Endothelial cell of umbilical vein (primary cell): ENCODE measurements at regions not wholly inside any gene's neighbourhood (a gene's known extent, or its start where the extent isn't known, plus 50 kb on each side); places are given as distances from the start of the nearest gene placed in this dataset.
A peak's percentile ranks its signal among the peaks of the same experiment; 100 is the strongest.

Experiments
- BruUV-seq: library from RNA; stranded (reverse); fragments of 400-500 nt; replicated peaks from 2 replicates; lab custom pipeline; 2021; lab: Mats Ljungman, UMichigan
- CTCF ChIA-PET: fragments of 300-600, 350-600 bp; sonication (Branson Sonifier 250); formaldehyde crosslinking; loops from one replicate; lab custom pipeline; 2021; ENCODE audit warnings: antibody characterized with exemption, inconsistent platforms; lab: Charles Lee
- POLR2A ChIA-PET: fragments of 300-600, 350-600 bp; sonication (Branson Sonifier 250); formaldehyde crosslinking; loops from one replicate; lab custom pipeline; 2021; ENCODE audit warnings: antibody characterized with exemption, inconsistent platforms; lab: Charles Lee
- DNase-seq: peaks from one replicate; pipeline ENCODE4 v3.0.0-alpha.2; 2011; ENCODE audit warnings: low read depth, low spot score
- FAIRE-seq: peaks from 2 replicates; lab custom pipeline; 2011; peaks lifted over from hg19 to GRCh38; lab: Jason Lieb, UNC
- H2AFZ ChIP-seq: 2 replicates; pipeline ENCODE4 v1.6.0; 2012; ENCODE audit warnings: low read depth, low read length, control low read depth, inconsistent platforms
- H3K27ac ChIP-seq: 2 replicates; pipeline ENCODE4 v1.5.1; 2011; ENCODE audit warnings: low read depth, mild to moderate bottlenecking, control low read depth, low read length, moderate library complexity; ENCODE audit not compliant: insufficient read depth
- H3K27me3 ChIP-seq, 2 experiments: 2 replicates each; pipeline versions ENCODE4 v1.6.0 to v1.6.1; 2011; ENCODE audit warnings: low read length in 2 of 2, mixed read lengths in 1 of 2; ENCODE audit not compliant: control insufficient read depth in 2 of 2, insufficient read depth in 2 of 2
- H3K36me3 ChIP-seq, 2 experiments: 2 replicates in 1 of 2; 3 replicates in 1 of 2; pipeline ENCODE4 v1.5.1; 2011; ENCODE audit warnings: low read length in 2 of 2, mild to moderate bottlenecking in 1 of 2, moderate library complexity in 1 of 2; ENCODE audit not compliant: control insufficient read depth in 2 of 2, insufficient read depth in 2 of 2; ENCODE audit errors: extremely low read depth in 1 of 2
- H3K4me1 ChIP-seq: 3 replicates; pipeline ENCODE4 v1.5.1; 2011; ENCODE audit warnings: mild to moderate bottlenecking, low read length; ENCODE audit not compliant: control insufficient read depth, insufficient read depth; ENCODE audit errors: extremely low read depth
- H3K4me2 ChIP-seq: 2 replicates; pipeline ENCODE4 v1.6.1; 2011; ENCODE audit warnings: low read length, control low read depth, mixed read lengths; ENCODE audit not compliant: insufficient read depth
- H3K4me3 ChIP-seq, 3 experiments: fragments of 200-600 bp in 1 of 3; sonication (generic), shearing (Covaris generic) in 1 of 3; replicated peaks in 1 of 3; 2 replicates each; pipeline ENCODE4 v1.5.1; 2011 to 2016; ENCODE audit warnings: control low read depth in 3 of 3, low read length in 3 of 3, mild to moderate bottlenecking in 2 of 3, inconsistent platforms in 1 of 3, low read depth in 1 of 3, moderate library complexity in 1 of 3; ENCODE audit not compliant: insufficient read depth in 1 of 3
- H3K79me2 ChIP-seq: 2 replicates; pipeline ENCODE4 v1.6.0; 2012; ENCODE audit warnings: low read length, inconsistent platforms; ENCODE audit not compliant: control insufficient read depth, insufficient read depth
- H3K9ac ChIP-seq: replicated peaks from 2 replicates; pipeline ENCODE3; 2011; ENCODE audit warnings: low read length, control low read depth; ENCODE audit not compliant: insufficient read depth; ENCODE audit errors: extremely low read depth
- H3K9me1 ChIP-seq: replicated peaks from 3 replicates; pipeline ENCODE4 v1.6.0; 2011; ENCODE audit warnings: mild to moderate bottlenecking, low read length; ENCODE audit not compliant: control insufficient read depth, insufficient read depth; ENCODE audit errors: extremely low read depth
- H3K9me3 ChIP-seq: replicated peaks from 2 replicates; pipeline ENCODE4 v1.5.1; 2012; ENCODE audit warnings: low read length, inconsistent platforms; ENCODE audit not compliant: control insufficient read depth, insufficient read depth
- H4K20me1 ChIP-seq: replicated peaks from 2 replicates; pipeline ENCODE3; 2011; ENCODE audit warnings: mild to moderate bottlenecking, low read length; ENCODE audit not compliant: control insufficient read depth, insufficient read depth; ENCODE audit errors: extremely low read depth
- CTCF ChIP-seq, 2 donors: IDR thresholded peaks; 1 replicate in 1 of 2; 2 replicates in 1 of 2; pipeline ENCODE4 v1.5.1; 2011; ENCODE audit warnings: low read length in 2 of 2, mild to moderate bottlenecking in 2 of 2, moderate library complexity in 2 of 2, control low read depth in 1 of 2, inconsistent platforms in 1 of 2, low read depth in 1 of 2; ENCODE audit not compliant: insufficient read depth in 1 of 2; ENCODE audit errors: extremely low read depth in 1 of 2
- EZH2 ChIP-seq: IDR thresholded peaks from 2 replicates; pipeline ENCODE4 v1.6.1; 2012; ENCODE audit warnings: borderline replicate concordance, low read depth, mild to moderate bottlenecking, moderate library complexity, low read length, inconsistent platforms; ENCODE audit not compliant: severe bottlenecking
- FOS ChIP-seq: IDR thresholded peaks from 2 replicates; pipeline ENCODE4 v1.6.1; 2011; ENCODE audit warnings: mild to moderate bottlenecking, low read length, moderate library complexity, borderline replicate concordance; ENCODE audit not compliant: insufficient read depth
- GATA2 ChIP-seq: IDR thresholded peaks from 2 replicates; pipeline ENCODE4 v1.7.0; 2011; ENCODE audit warnings: low read depth, mild to moderate bottlenecking, moderate library complexity, mixed read lengths, low read length; ENCODE audit not compliant: insufficient read length, insufficient read depth
- JUN ChIP-seq: IDR thresholded peaks from 2 replicates; pipeline ENCODE4 v1.6.1; 2011; ENCODE audit warnings: borderline replicate concordance, low read depth; ENCODE audit not compliant: insufficient read length, insufficient read depth
- MYC ChIP-seq: IDR thresholded peaks from one replicate; pipeline ENCODE4 v1.6.1; 2011; ENCODE audit warnings: mild to moderate bottlenecking, low read depth, low read length
- POLR2A ChIP-seq: IDR thresholded peaks from 2 replicates; pipeline ENCODE4 v1.6.1; 2012; ENCODE audit warnings: low read depth, mild to moderate bottlenecking, control low read depth, low read length
- POLR2AphosphoS5 ChIP-seq: IDR thresholded peaks from 2 replicates; pipeline ENCODE4 v1.6.1; 2012; ENCODE audit warnings: low read depth, mild to moderate bottlenecking, control low read depth, low read length, moderate library complexity; ENCODE audit not compliant: insufficient read depth
- dilution Hi-C: fragments of 300-500 bp; cut with MboI; formaldehyde crosslinking; loops from one replicate; pipeline ENCODE4 v1.15.0; 2019; ENCODE audit warnings: low sequenced_read_pairs; ENCODE audit not compliant: extremely low pct_ligation_motif_present
- intact Hi-C: fragments of 100-400 bp; cut with micrococcal nuclease; formaldehyde crosslinking; loops from one replicate; pipeline ENCODE4 v1.10.0; 2022
- TF ChIP-seq, protein P1 (sequence below): IDR thresholded peaks from 2 replicates; pipeline ENCODE4 v1.6.1; 2011; ENCODE audit not compliant: insufficient read depth, insufficient read length

DNA sequence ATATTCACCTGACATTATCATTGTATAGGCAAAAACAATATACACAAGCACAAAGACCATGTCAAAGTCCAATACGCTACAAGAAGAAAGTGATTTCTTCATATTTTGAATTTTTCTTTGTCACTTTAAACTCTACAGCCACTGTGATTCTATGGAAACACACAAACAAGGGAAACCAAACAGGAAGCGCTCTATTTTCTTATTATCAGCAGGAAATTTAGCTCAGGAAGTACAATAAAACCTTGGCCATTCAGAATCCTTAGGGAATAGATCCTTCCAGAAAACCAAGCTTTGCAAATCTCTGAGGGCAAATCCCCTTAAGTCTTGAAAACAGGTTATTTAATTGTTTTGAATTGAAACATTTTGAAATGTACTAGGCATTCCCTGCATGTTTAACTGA is 336.2 kb downstream of the EPHA4 start:
- H3K27me3 ChIP-seq = no peaks in the 10 kb centered on the region
- peak overlapping the region; percentile 75 for H3K4me2 ChIP-seq
- DNase-seq (peak; percentile 88), FAIRE-seq (peak; percentile 85)
- peaks cover 15% of the 10 kb centered on the region for H3K4me1 ChIP-seq
- intact Hi-C loops = loop anchor here (1.0 to 5.0 kb wide), 5 partner anchors 187 to 544 kb away; partner anchors contain the start of gene EPHA4
- dilution Hi-C loops = no loop called here
- no peaks in the 10 kb centered on the region for H3K79me2 ChIP-seq
- no peaks in the 10 kb centered on the region for H3K9me3 ChIP-seq
- peak overlapping the region; percentile 30 for H3K9ac ChIP-seq
- ChIA-PET CTCF (interaction anchor here (1.0 kb wide), 1 partner anchor 187 kb away, joined by 3 read pairs; no protein-coding TSS in a partner anchor), POLR2A (no interaction called here)
- no peaks in the 10 kb centered on the region for H4K20me1 ChIP-seq
- peak overlapping the region; percentile 83 for H3K27ac ChIP-seq
- H3K4me3 ChIP-seq = peak overlapping the region in 1 of 3 experiments; percentile 21
- BruUV-seq = no TSS peak
- TF ChIP-seq GATA2 = peak; percentile 12
- TF ChIP-seq MYC = no peak
- TF ChIP-seq JUN = no peak
- no peak for TF ChIP-seq POLR2AphosphoS5
- no peak for TF ChIP-seq CTCF (IDR thresholded peaks at IDR 0.05; ENCODE audit: extremely low read depth in 1 of 2, insufficient read depth in 1 of 2, low read depth in 1 of 2, low read length in 2 of 2)
- no peak for TF ChIP-seq FOS
- peak overlapping the region; percentile 30 for H2AFZ ChIP-seq
- no peaks in the 10 kb centered on the region for H3K9me1 ChIP-seq
- no peaks in the 10 kb centered on the region for H3K36me3 ChIP-seq

GRCh38 chr2:221241072-221241471 is 331.0 kb downstream of the EPHA4 start:
- no peak for FAIRE-seq
- intact Hi-C loops (no loop called here), dilution Hi-C loops (no loop called here)
- DNase-seq = no peak
- no peaks in the 10 kb centered on the region for H3K36me3 ChIP-seq
- H3K79me2 ChIP-seq = no peaks in the 10 kb centered on the region
- H3K4me1 ChIP-seq = peaks cover 6% of the 10 kb centered on the region
- ChIA-PET POLR2A (no interaction called here), CTCF (no interaction called here)
- no peak overlapping the region for H3K4me2 ChIP-seq
- H2AFZ ChIP-seq = no peak overlapping the region
- TF ChIP-seq CTCF (IDR thresholded peaks at IDR 0.05; ENCODE audit: extremely low read depth in 1 of 2, insufficient read depth in 1 of 2, low read depth in 1 of 2, low read length in 2 of 2) (no peak), JUN (no peak), MYC (no peak), POLR2A (no peak), EZH2 (no peak), FOS (no peak), POLR2AphosphoS5 (no peak)
- TF ChIP-seq, protein P1, sequence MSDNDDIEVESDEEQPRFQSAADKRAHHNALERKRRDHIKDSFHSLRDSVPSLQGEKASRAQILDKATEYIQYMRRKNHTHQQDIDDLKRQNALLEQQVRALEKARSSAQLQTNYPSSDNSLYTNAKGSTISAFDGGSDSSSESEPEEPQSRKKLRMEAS = no peak
- H3K27ac ChIP-seq = no peak overlapping the region
- H3K9ac ChIP-seq = no peak overlapping the region
- no peaks in the 10 kb centered on the region for H3K9me3 ChIP-seq
- no peak overlapping the region for H3K4me3 ChIP-seq
- H3K9me1 ChIP-seq = no peaks in the 10 kb centered on the region
- no TSS peak for BruUV-seq
- no peaks in the 10 kb centered on the region for H4K20me1 ChIP-seq
- no peaks in the 10 kb centered on the region for H3K27me3 ChIP-seq
